K562 (cell line): ENCODE measurements at regions not wholly inside any gene's neighbourhood (a gene's known extent, or its start where the extent isn't known, plus 50 kb on each side); places are given as distances from the start of the nearest gene placed in this dataset.

ENCODE experiments used
- ATAC-seq: fragments of 200-7000 bp; cut with Tn5 transposase; 3 replicates; pipeline ENCODE4 v1.9.1; 2020; ENCODE audit warnings: moderate library complexity
- BruUV-seq: library from RNA; stranded (reverse); fragments of 400-500 nt; replicated peaks from 2 replicates; lab custom pipeline; 2021; lab: Mats Ljungman, UMichigan
- CTCF ChIA-PET: fragments of 300-600 bp; formaldehyde crosslinking; extraction: SDS; loops from one replicate; lab custom pipeline; 2021; ENCODE audit warnings: low intra/inter-chr PET ratio; lab: Yijun Ruan, JAX
- POLR2A ChIA-PET: fragments of 300-600, 350-650 bp; sonication (Branson Sonifier 250); formaldehyde crosslinking; extraction: SDS; loops from one replicate; lab custom pipeline; 2021; ENCODE audit warnings: antibody characterized with exemption, inconsistent platforms; lab: Yijun Ruan, JAX
- DNase-seq, 4 experiments: peaks; one replicate each; pipeline versions ENCODE4 v3.0.0 to v3.0.0-alpha.2; 2011 to 2018; ENCODE audit warnings: low spot score in 3 of 4, mixed read lengths in 3 of 4; ENCODE audit errors: extremely low read depth in 1 of 4
- FAIRE-seq: peaks from 2 replicates; lab custom pipeline; 2011; peaks lifted over from hg19 to GRCh38; lab: Jason Lieb, UNC
- H2AFZ ChIP-seq: 2 replicates; pipeline ENCODE4 v1.6.0; 2011; ENCODE audit warnings: low read depth, low read length, control low read depth, inconsistent platforms
- H3K27ac ChIP-seq: fragments of 200-600 bp; 3 replicates; pipeline ENCODE4 v1.8.0; 2011; ENCODE audit warnings: low read depth, mild to moderate bottlenecking, control low read depth, inconsistent platforms, low read length, moderate library complexity, mixed read lengths; ENCODE audit errors: extremely low read depth
- H3K27me3 ChIP-seq, 2 experiments: fragments of 300-600 bp in 1 of 2; 2 replicates in 1 of 2; 3 replicates in 1 of 2; pipeline versions ENCODE4 v1.6.0 to v1.8.0; 2011; ENCODE audit warnings: inconsistent platforms in 2 of 2, low read length in 2 of 2, mild to moderate bottlenecking in 1 of 2, mixed read lengths in 1 of 2, moderate library complexity in 1 of 2; ENCODE audit not compliant: control insufficient read depth in 2 of 2, insufficient read depth in 2 of 2
- H3K36me3 ChIP-seq: fragments of 300-600 bp; 3 replicates; pipeline ENCODE4 v1.8.0; 2011; ENCODE audit warnings: mild to moderate bottlenecking, low read length, inconsistent platforms; ENCODE audit not compliant: control insufficient read depth, insufficient read depth
- H3K4me1 ChIP-seq, 2 experiments: fragments of 200-600 bp in 1 of 2; replicated peaks in 1 of 2; 2 replicates in 1 of 2; 3 replicates in 1 of 2; pipeline versions ENCODE4 v1.5.1 to v1.8.0; 2011; ENCODE audit warnings: inconsistent platforms in 2 of 2, low read length in 2 of 2, mild to moderate bottlenecking in 1 of 2, mixed read lengths in 1 of 2, moderate library complexity in 1 of 2; ENCODE audit not compliant: control insufficient read depth in 2 of 2, insufficient read depth in 2 of 2
- H3K4me2 ChIP-seq: 2 replicates; pipeline ENCODE4 v1.6.1; 2011; ENCODE audit warnings: low read length, control low read depth, inconsistent platforms, mixed read lengths; ENCODE audit not compliant: insufficient read depth
- H3K4me3 ChIP-seq: fragments of 200-600 bp; sonication (generic), shearing (Covaris generic); 2 replicates; pipeline ENCODE4 v1.5.1; 2016; ENCODE audit warnings: control low read depth, inconsistent platforms
- H3K79me2 ChIP-seq: fragments of 200-600 bp; 3 replicates; pipeline ENCODE4 v1.8.0; 2011; ENCODE audit warnings: low read length, inconsistent platforms; ENCODE audit not compliant: control insufficient read depth, insufficient read depth
- H3K9ac ChIP-seq, 2 experiments: 2 replicates each; pipeline versions ENCODE4 v1.6.0 to v1.6.1; 2011; ENCODE audit warnings: low read depth in 2 of 2, low read length in 2 of 2, control low read depth in 1 of 2, inconsistent platforms in 1 of 2, mild to moderate bottlenecking in 1 of 2, mixed read lengths in 1 of 2; ENCODE audit not compliant: insufficient read depth in 1 of 2
- H3K9me1 ChIP-seq: one replicate; pipeline ENCODE4 v1.6.0; 2011; ENCODE audit warnings: inconsistent platforms, mild to moderate bottlenecking, low read length, moderate library complexity; ENCODE audit not compliant: control insufficient read depth, insufficient read depth
- H3K9me3 ChIP-seq: replicated peaks from 2 replicates; pipeline ENCODE4 v1.5.1; 2011; ENCODE audit warnings: low read depth, low read length, inconsistent platforms; ENCODE audit not compliant: control insufficient read depth, insufficient read depth
- H4K20me1 ChIP-seq: replicated peaks from 2 replicates; pipeline ENCODE4 v1.6.1; 2011; ENCODE audit warnings: low read length, inconsistent platforms, mixed read lengths; ENCODE audit not compliant: control insufficient read depth, insufficient read depth
- ATF1 ChIP-seq, 2 experiments: fragments of 450-650 bp in 1 of 2; IDR thresholded peaks; 2 replicates each; pipeline ENCODE4 v1.6.1; 2016; ENCODE audit warnings: missing compliant biosample characterization in 1 of 2, missing genetic modification characterization in 1 of 2
- ELK1 ChIP-seq: sonication (generic); formaldehyde crosslinking; IDR thresholded peaks from 2 replicates; pipeline ENCODE4 v1.8.1; 2022; ENCODE audit warnings: missing genetic modification reagents
- MTA1 ChIP-seq: fragments of 450-650 bp; IDR thresholded peaks from 2 replicates; pipeline ENCODE4 v1.6.1; 2017; ENCODE audit warnings: borderline replicate concordance
- SIRT6 ChIP-seq: IDR thresholded peaks from one replicate; pipeline ENCODE4 v1.6.1; 2012; ENCODE audit warnings: low read depth, mild to moderate bottlenecking, control low read depth, inconsistent platforms, low read length, moderate library complexity
- ZNF143 ChIP-seq: sonication (generic); formaldehyde crosslinking; IDR thresholded peaks from 2 replicates; pipeline ENCODE4 v1.9.0; 2022; ENCODE audit warnings: mild to moderate bottlenecking, missing genetic modification reagents
- WGBS: fragments of 100-300 bp; shearing (Covaris generic); methylation state at CpG from one replicate; pipeline ENCODE4 v1.1.6; 2016; ENCODE audit warnings: low coverage, mixed read lengths; ENCODE audit not compliant: insufficient coverage; ENCODE audit errors: missing lambda C conversion rate; 5-methylcytosine and 5-hydroxymethylcytosine counted together
- in situ Hi-C: fragments of 300-500 bp; cut with MboI; formaldehyde crosslinking; loops from 4 replicates; pipeline ENCODE4 v1.15.0; 2018; ENCODE audit warnings: inconsistent platforms, mixed read lengths
- intact Hi-C: fragments of 100-400 bp; cut with micrococcal nuclease; formaldehyde crosslinking; loops from 2 replicates; pipeline ENCODE4 v1.14.2; 2022
- TF ChIP-seq, protein P1 (sequence below): sonication (generic); formaldehyde crosslinking; IDR thresholded peaks from 2 replicates; pipeline ENCODE4 v1.9.0; 2022; ENCODE audit warnings: mild to moderate bottlenecking, missing genetic modification reagents

- H3K9me3 ChIP-seq: 0 out of 2 replicates have a peak, but pooled peaks cover 2% of the 10 kb centered on the region
- H3K4me2 ChIP-seq: no peak overlapping the region
- no peaks in the 10 kb centered on the region for H3K79me2 ChIP-seq
- no peaks in the 10 kb centered on the region for H3K36me3 ChIP-seq
- FAIRE-seq (no peak), DNase-seq (no peak), ATAC-seq (no peak)
- ChIA-PET POLR2A (no interaction called here), CTCF (no interaction called here)
- TF ChIP-seq ATF1 (CRISPR knock-in tag; IDR thresholded peaks at IDR 0.05): no peak
- TF ChIP-seq ATF1 (tag; IDR thresholded peaks at IDR 0.05): no peak
- TF ChIP-seq, protein P1, sequence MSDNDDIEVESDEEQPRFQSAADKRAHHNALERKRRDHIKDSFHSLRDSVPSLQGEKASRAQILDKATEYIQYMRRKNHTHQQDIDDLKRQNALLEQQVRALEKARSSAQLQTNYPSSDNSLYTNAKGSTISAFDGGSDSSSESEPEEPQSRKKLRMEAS (CRISPR knock-in tag): no peak
- no peak for TF ChIP-seq ZNF143
- TF ChIP-seq ELK1 (CRISPR knock-in tag): no peak
- TF ChIP-seq MTA1: no peak
- TF ChIP-seq SIRT6: no peak
- H4K20me1 ChIP-seq: no peaks in the 10 kb centered on the region
- H2AFZ ChIP-seq: no peak overlapping the region
- no peak overlapping the region for H3K9ac ChIP-seq
- no peaks in the 10 kb centered on the region for H3K4me1 ChIP-seq
- BruUV-seq: no TSS peak
- H3K4me3 ChIP-seq: no peak overlapping the region
- no peaks in the 10 kb centered on the region for H3K9me1 ChIP-seq
- in situ Hi-C loops (no loop called here), intact Hi-C loops (no loop called here)
- H3K27ac ChIP-seq: no peak overlapping the region
- no peaks in the 10 kb centered on the region for H3K27me3 ChIP-seq
- WGBS: 1% methylated on average over 4 of the region's 4 CpGs
These were observed 165.4 kb upstream of the USP38 start for GRCh38 chr4:143019351-143019750.
